ENCODE measurements at regions not wholly inside any gene's neighbourhood (a gene's known extent, or its start where the extent isn't known, plus 50 kb on each side); places are given as distances from the start of the nearest gene placed in this dataset.

GRCh38 chr11:27968461-27968860 lies 139.5 kb downstream of the KIF18A start:
- Histone ChIP-seq H3K36me3 (no peaks in the 10 kb centered on the region), H3K4me3 (no peak overlapping the region), H3K4me1 (no peaks in the 10 kb centered on the region), H3K27me3 (no peaks in the 10 kb centered on the region), H3K27ac (no peak overlapping the region), H3K9me3 (no peaks in the 10 kb centered on the region)
- no peak for TF ChIP-seq CTCF (IDR thresholded peaks at IDR 0.05)
- ATAC-seq (no peak), DNase-seq (no peak)
- intact Hi-C loops (cut with DNase I), result no loop called here

- Histone ChIP-seq H3K4me3 (no peak overlapping the region), H3K4me1 (no peaks in the 10 kb centered on the region), H3K27ac (no peak overlapping the region), H3K36me3 (no peaks in the 10 kb centered on the region), H3K27me3 (no peaks in the 10 kb centered on the region), H3K9me3 (no peaks in the 10 kb centered on the region)
- no peak for DNase-seq
- ATAC-seq, result no peak
- intact Hi-C loops (cut with DNase I), result no loop called here
- TF ChIP-seq CTCF (IDR thresholded peaks at IDR 0.05), result no peak
Measured at GRCh38 chr11:27965559-27965958, 142.4 kb downstream of the KIF18A start.

GRCh38 chr11:27963370-27963769 lies 144.6 kb downstream of the KIF18A start:
- ATAC-seq, result no peak
- no peaks in the 10 kb centered on the region for H3K9me3 ChIP-seq
- H3K36me3 ChIP-seq, result no peaks in the 10 kb centered on the region
- intact Hi-C loops (cut with DNase I), result no loop called here
- TF ChIP-seq CTCF (IDR thresholded peaks at IDR 0.05), result no peak
- H3K27ac ChIP-seq, result no peak overlapping the region
- H3K27me3 ChIP-seq, result no peaks in the 10 kb centered on the region
- no peaks in the 10 kb centered on the region for H3K4me1 ChIP-seq
- no peak overlapping the region for H3K4me3 ChIP-seq
- DNase-seq, result no peak

GRCh38 chr11:27949951-27950738 lies 157.8 kb downstream of the KIF18A start:
- no peaks in the 10 kb centered on the region for H3K36me3 ChIP-seq
- ATAC-seq (no peak), DNase-seq (no peak)
- no peaks in the 10 kb centered on the region for H3K27me3 ChIP-seq
- H3K4me1 ChIP-seq, result no peaks in the 10 kb centered on the region
- H3K4me3 ChIP-seq, result no peak overlapping the region
- no peak overlapping the region for H3K27ac ChIP-seq
- no peaks in the 10 kb centered on the region for H3K9me3 ChIP-seq
- TF ChIP-seq CTCF (IDR thresholded peaks at IDR 0.05), result no peak
- intact Hi-C loops (cut with DNase I), result no loop called here

- no peak for ATAC-seq
- H3K4me1 ChIP-seq, result no peaks in the 10 kb centered on the region
- H3K4me3 ChIP-seq, result no peak overlapping the region
- H3K27me3 ChIP-seq, result no peaks in the 10 kb centered on the region
- no peak for DNase-seq
- intact Hi-C loops (cut with DNase I), result no loop called here
- no peaks in the 10 kb centered on the region for H3K9me3 ChIP-seq
- H3K27ac ChIP-seq, result no peak overlapping the region
- no peaks in the 10 kb centered on the region for H3K36me3 ChIP-seq
- TF ChIP-seq CTCF (IDR thresholded peaks at IDR 0.05), result no peak
Measured at GRCh38 chr11:27945348-27945747, 162.6 kb downstream of the KIF18A start.

All from left lung (tissue), 4 donors.